Lung (tissue), 11 donors: ENCODE measurements at regions not wholly inside any gene's neighbourhood (a gene's known extent, or its start where the extent isn't known, plus 50 kb on each side); places are given as distances from the start of the nearest gene placed in this dataset.

Source experiments
- ATAC-seq: fragments of 200-7000 bp; cut with Tn5 transposase; one replicate; pipeline ENCODE4 v1.9.1; 2020; ENCODE audit warnings: moderate number of reproducible peaks; ENCODE audit not compliant: insufficient read depth, low FRiP score
- DNase-seq, 3 donors: peaks; one replicate each; pipeline ENCODE4 v3.0.0-alpha.2; 2013 to 2017
- H3K27ac ChIP-seq, 2 donors: one replicate each; pipeline ENCODE4 v1.5.1; 2013; ENCODE audit warnings: mild to moderate bottlenecking in 2 of 2, moderate library complexity in 2 of 2, control low read depth in 1 of 2, inconsistent platforms in 1 of 2, low read depth in 1 of 2, low read length in 1 of 2
- H3K27me3 ChIP-seq, 3 donors: one replicate each; pipeline ENCODE4 v1.5.1; 2013; ENCODE audit warnings: low read length in 2 of 3; ENCODE audit not compliant: control insufficient read depth in 3 of 3, insufficient read depth in 3 of 3
- H3K36me3 ChIP-seq, 4 donors: one replicate each; pipeline ENCODE4 v1.5.1; 2013; ENCODE audit warnings: low read length in 4 of 4, mild to moderate bottlenecking in 1 of 4, moderate library complexity in 1 of 4; ENCODE audit not compliant: control insufficient read depth in 4 of 4, insufficient read depth in 4 of 4
- H3K4me1 ChIP-seq, 5 donors: one replicate each; pipeline ENCODE4 v1.5.1; 2013; ENCODE audit warnings: low read length in 5 of 5, mild to moderate bottlenecking in 2 of 5, moderate library complexity in 1 of 5; ENCODE audit not compliant: control insufficient read depth in 5 of 5, insufficient read depth in 5 of 5
- H3K4me3 ChIP-seq: one replicate; pipeline ENCODE4 v1.5.1; 2013; ENCODE audit warnings: mild to moderate bottlenecking, control low read depth, moderate library complexity
- H3K9ac ChIP-seq, 2 donors: one replicate each; pipeline ENCODE4 v1.5.1; 2013; ENCODE audit warnings: low read length in 2 of 2, control low read depth in 1 of 2; ENCODE audit not compliant: insufficient read depth in 1 of 2
- H3K9me3 ChIP-seq, 4 donors: one replicate each; pipeline ENCODE4 v1.5.1; 2013; ENCODE audit warnings: low read length in 3 of 4, mild to moderate bottlenecking in 1 of 4, moderate library complexity in 1 of 4; ENCODE audit not compliant: control insufficient read depth in 4 of 4, insufficient read depth in 3 of 4
- WGBS, 2 donors: extraction: QIAGEN DNeasy Blood & Tissue Kit; methylation state at CpG; one replicate each; pipeline ENCODE4 v1.1.7; 2013; 5-methylcytosine and 5-hydroxymethylcytosine counted together
- TF ChIP-seq, protein P1 (sequence below): IDR thresholded peaks from 2 replicates; pipeline ENCODE4 v1.5.1; 2012; ENCODE audit warnings: mild to moderate bottlenecking; ENCODE audit errors: control extremely low read depth, extremely low read depth
- donor health status: control.
- donor health status: control.
- donor health status: Bipolar disorder and iron deficiency.
- donor health status: healthy.
- donor health status: DM: yes; HTN: yes; CAD: no.

DNA sequence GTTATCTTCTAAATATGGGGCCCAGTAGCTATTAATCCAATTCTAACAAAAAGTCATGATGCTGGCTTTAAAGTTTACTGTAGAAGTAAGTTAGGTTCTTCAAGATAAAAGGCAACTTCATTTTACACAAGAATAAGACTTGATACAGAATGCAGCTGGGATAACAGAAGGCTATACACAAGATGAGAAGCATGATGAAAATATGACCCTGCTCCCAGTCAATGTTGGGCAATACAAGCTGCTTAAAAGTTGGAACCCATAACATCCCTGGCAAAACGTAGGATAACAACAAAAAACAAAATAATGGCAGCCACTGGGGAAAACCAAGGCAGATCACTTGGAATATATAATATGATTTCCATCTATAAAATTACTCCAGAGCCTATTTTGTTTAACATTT lies 87.6 kb upstream of the RSPO3 start:
- no peaks in the 10 kb centered on the region for H3K9me3 ChIP-seq
- H3K9ac ChIP-seq: no peak overlapping the region
- ATAC-seq (no peak), DNase-seq (no peak)
- 48 to 58% methylated on average over 1 of the region's 1 CpG for WGBS, 2 donors
- no peaks in the 10 kb centered on the region for H3K4me1 ChIP-seq
- no peak overlapping the region for H3K27ac ChIP-seq
- no peaks in the 10 kb centered on the region for H3K36me3 ChIP-seq
- TF ChIP-seq, protein P1, sequence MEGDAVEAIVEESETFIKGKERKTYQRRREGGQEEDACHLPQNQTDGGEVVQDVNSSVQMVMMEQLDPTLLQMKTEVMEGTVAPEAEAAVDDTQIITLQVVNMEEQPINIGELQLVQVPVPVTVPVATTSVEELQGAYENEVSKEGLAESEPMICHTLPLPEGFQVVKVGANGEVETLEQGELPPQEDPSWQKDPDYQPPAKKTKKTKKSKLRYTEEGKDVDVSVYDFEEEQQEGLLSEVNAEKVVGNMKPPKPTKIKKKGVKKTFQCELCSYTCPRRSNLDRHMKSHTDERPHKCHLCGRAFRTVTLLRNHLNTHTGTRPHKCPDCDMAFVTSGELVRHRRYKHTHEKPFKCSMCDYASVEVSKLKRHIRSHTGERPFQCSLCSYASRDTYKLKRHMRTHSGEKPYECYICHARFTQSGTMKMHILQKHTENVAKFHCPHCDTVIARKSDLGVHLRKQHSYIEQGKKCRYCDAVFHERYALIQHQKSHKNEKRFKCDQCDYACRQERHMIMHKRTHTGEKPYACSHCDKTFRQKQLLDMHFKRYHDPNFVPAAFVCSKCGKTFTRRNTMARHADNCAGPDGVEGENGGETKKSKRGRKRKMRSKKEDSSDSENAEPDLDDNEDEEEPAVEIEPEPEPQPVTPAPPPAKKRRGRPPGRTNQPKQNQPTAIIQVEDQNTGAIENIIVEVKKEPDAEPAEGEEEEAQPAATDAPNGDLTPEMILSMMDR: no peak
- H3K27me3 ChIP-seq: no peaks in the 10 kb centered on the region
- no peak overlapping the region for H3K4me3 ChIP-seq

DNA sequence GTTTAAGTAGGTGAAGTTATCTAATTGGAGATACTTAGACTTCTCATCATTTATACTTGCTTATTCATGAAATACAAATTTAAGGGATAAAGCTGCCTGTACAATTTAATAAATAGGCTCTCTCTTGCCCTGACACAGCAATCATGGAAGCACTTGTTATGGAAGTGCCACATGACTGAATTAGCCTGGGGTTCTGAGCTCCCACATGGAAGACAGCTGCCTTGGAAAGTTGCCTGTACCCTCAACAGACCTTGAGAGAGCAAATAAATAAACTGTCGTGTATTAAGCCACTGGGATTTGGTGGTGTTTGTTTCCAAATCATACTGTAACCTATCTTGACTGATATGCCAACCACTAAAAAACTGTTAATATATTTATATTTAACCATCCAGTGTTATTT lies 87.0 kb upstream of the RSPO3 start:
- DNase-seq (no peak), ATAC-seq (no peak)
- Histone ChIP-seq H3K4me3 (no peak overlapping the region), H3K27ac (no peak overlapping the region), H3K27me3 (no peaks in the 10 kb centered on the region), H3K9me3 (no peaks in the 10 kb centered on the region), H3K36me3 (no peaks in the 10 kb centered on the region), H3K9ac (no peak overlapping the region), H3K4me1 (no peaks in the 10 kb centered on the region)
- 60 to 68% methylated on average over 1 of the region's 1 CpG for WGBS, 2 donors
- TF ChIP-seq, protein P1: no peak

DNA sequence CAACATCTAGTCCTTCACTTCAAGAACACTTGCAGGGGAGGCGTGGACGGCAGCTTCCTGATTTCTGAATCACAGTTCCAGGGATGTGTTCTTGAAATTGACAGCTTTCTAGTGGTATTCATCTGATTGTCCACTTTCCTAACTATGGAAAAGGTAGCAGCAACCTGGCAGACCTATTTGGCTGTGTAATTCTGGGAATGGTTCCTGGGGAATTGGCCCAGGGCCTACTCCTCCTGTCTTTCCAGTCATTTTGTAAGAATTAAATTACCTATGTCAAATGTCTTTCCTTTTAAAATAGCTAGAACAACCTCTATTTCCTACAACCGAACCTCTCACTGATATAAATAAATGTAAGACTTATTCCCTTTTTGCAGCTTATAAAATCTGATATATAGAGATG lies 85.5 kb upstream of the RSPO3 start:
- WGBS, 2 donors: 88 to 92% methylated on average over 3 of the region's 3 CpGs
- no peak overlapping the region for H3K4me3 ChIP-seq
- no peaks in the 10 kb centered on the region for H3K9me3 ChIP-seq
- TF ChIP-seq, protein P1: no peak
- no peak for ATAC-seq
- no peaks in the 10 kb centered on the region for H3K27me3 ChIP-seq
- no peaks in the 10 kb centered on the region for H3K4me1 ChIP-seq
- H3K9ac ChIP-seq: no peak overlapping the region
- no peak for DNase-seq
- H3K27ac ChIP-seq: no peak overlapping the region
- H3K36me3 ChIP-seq: no peaks in the 10 kb centered on the region

DNA sequence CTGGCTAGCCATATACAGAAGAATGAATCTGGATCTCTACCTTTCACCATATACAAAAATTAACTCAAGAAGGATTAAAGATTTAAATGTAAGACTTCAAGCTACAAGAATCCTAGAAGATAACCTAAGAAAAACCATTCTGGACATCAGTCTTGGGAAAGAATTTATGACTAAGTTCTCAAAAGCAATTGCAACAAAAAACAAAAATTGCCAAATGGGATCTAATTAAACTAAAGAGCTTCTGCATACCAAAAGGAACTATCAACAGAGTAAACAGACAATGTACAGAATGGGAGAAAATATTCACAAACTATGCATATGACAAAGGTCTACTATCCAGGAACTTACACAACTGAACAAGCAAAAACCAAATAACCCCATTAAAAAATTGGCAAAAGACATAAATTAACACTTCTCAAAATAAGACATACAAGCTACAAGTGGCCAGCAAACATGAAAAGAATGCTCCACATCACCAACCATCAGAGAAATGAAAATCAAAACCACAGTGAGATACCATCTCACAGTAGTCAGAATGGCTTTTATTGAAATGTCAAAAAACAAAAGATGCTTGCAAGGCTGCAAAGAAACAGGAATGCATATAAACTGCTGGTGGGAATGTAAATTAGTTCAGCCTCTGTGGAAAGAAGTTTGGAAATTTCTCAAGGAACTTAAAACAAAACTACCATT lies 66.8 kb upstream of the RSPO3 start:
- Histone ChIP-seq H3K4me1 (no peaks in the 10 kb centered on the region), H3K27ac (no peak overlapping the region), H3K9me3 (no peaks in the 10 kb centered on the region), H3K36me3 (no peaks in the 10 kb centered on the region), H3K4me3 (no peak overlapping the region), H3K9ac (no peak overlapping the region), H3K27me3 (no peaks in the 10 kb centered on the region)
- TF ChIP-seq, protein P1: no peak
- no peak for ATAC-seq
- DNase-seq: no peak
